OCI-LY7 (cell line): ENCODE measurements at regions not wholly inside any gene's neighbourhood (a gene's known extent, or its start where the extent isn't known, plus 50 kb on each side); places are given as distances from the start of the nearest gene placed in this dataset.

Source experiments
- BruUV-seq: library from RNA; stranded (reverse); fragments of 400-500 nt; replicated peaks from 2 replicates; lab custom pipeline; 2021; lab: Mats Ljungman, UMichigan
- CTCF ChIA-PET: fragments of 300-600 bp; sonication (Branson Sonifier 250); formaldehyde crosslinking; loops from one replicate; lab custom pipeline; 2022; ENCODE audit warnings: antibody characterized with exemption; ENCODE audit not compliant: unreplicated experiment; lab: Charles Lee
- POLR2A ChIA-PET: fragments of 300-600 bp; sonication (Branson Sonifier 250); formaldehyde crosslinking; loops from one replicate; lab custom pipeline; 2022; ENCODE audit warnings: antibody characterized with exemption; lab: Charles Lee
- DNase-seq: peaks from one replicate; pipeline ENCODE4 v3.0.0-alpha.2; 2015; ENCODE audit warnings: low spot score
- H2AFZ ChIP-seq: fragments of 200-600 bp; sonication (generic), shearing (Covaris generic); 2 replicates; pipeline ENCODE4 v1.6.1; 2014; ENCODE audit warnings: mild to moderate bottlenecking, antibody characterized with exemption, low read length, moderate library complexity
- H3K27ac ChIP-seq: fragments of 200-600 bp; sonication (generic); 2 replicates; pipeline ENCODE4 v1.5.1; 2014; ENCODE audit warnings: mixed run types, low read depth, mild to moderate bottlenecking, moderate library complexity, low read length, inconsistent platforms; ENCODE audit not compliant: poor library complexity, severe bottlenecking
- H3K36me3 ChIP-seq: fragments of 200-600 bp; sonication (generic); 2 replicates; pipeline ENCODE4 v1.6.1; 2014; ENCODE audit warnings: mild to moderate bottlenecking, antibody characterized with exemption, low read length, moderate library complexity, mixed read lengths; ENCODE audit not compliant: insufficient read depth
- H3K4me1 ChIP-seq: fragments of 200-600 bp; sonication (generic); 2 replicates; pipeline ENCODE4 v1.5.1; 2014; ENCODE audit warnings: mild to moderate bottlenecking, low read length; ENCODE audit not compliant: insufficient read depth, poor library complexity, severe bottlenecking
- H3K4me2 ChIP-seq: fragments of 200-600 bp; sonication (generic); 2 replicates; pipeline ENCODE4 v1.6.1; 2014; ENCODE audit warnings: mild to moderate bottlenecking, low read length
- H3K4me3 ChIP-seq: fragments of 200-600 bp; sonication (generic); 2 replicates; pipeline ENCODE4 v1.5.1; 2014; ENCODE audit warnings: mild to moderate bottlenecking, low read depth, low read length; ENCODE audit not compliant: poor library complexity, severe bottlenecking
- H3K79me2 ChIP-seq: fragments of 200-600 bp; sonication (generic); 2 replicates; pipeline ENCODE4 v1.6.1; 2016; ENCODE audit warnings: low read depth, mild to moderate bottlenecking, low read length, moderate library complexity, mixed read lengths; ENCODE audit not compliant: insufficient read depth
- H3K9me2 ChIP-seq: fragments of 200-600 bp; sonication (generic); 2 replicates; pipeline ENCODE4 v1.6.1; 2016; ENCODE audit warnings: mild to moderate bottlenecking, low read length, mixed read lengths; ENCODE audit not compliant: insufficient read depth
- H3K9me3 ChIP-seq: fragments of 200-600 bp; sonication (generic); 2 replicates; pipeline ENCODE4 v1.6.1; 2014; ENCODE audit warnings: mild to moderate bottlenecking, mixed run types, low read length, mixed read lengths
- H4K20me1 ChIP-seq: fragments of 200-600 bp; sonication (generic); 2 replicates; pipeline ENCODE4 v1.6.1; 2014; ENCODE audit warnings: mild to moderate bottlenecking, antibody characterized with exemption, low read length, moderate library complexity, mixed read lengths; ENCODE audit not compliant: insufficient read depth
- EZH2phosphoT487 ChIP-seq: fragments of 200-600 bp; sonication (generic); IDR thresholded peaks from 2 replicates; pipeline ENCODE4 v1.6.1; 2018; ENCODE audit warnings: low read depth, borderline replicate concordance, mild to moderate bottlenecking, mixed run types, antibody characterized with exemption, low read length, moderate library complexity, mixed read lengths
- intact Hi-C: fragments of 100-400 bp; cut with micrococcal nuclease; formaldehyde crosslinking; loops from one replicate; pipeline ENCODE4 v1.10.0; 2022; ENCODE audit not compliant: unreplicated experiment
- TF ChIP-seq, protein P1 (sequence below): fragments of 200-600 bp; sonication (generic); conservative IDR thresholded peaks from 2 replicates; pipeline ENCODE4 v1.5.1; 2014; ENCODE audit warnings: mild to moderate bottlenecking, antibody characterized with exemption, low read length, moderate library complexity, mixed read lengths

DNA sequence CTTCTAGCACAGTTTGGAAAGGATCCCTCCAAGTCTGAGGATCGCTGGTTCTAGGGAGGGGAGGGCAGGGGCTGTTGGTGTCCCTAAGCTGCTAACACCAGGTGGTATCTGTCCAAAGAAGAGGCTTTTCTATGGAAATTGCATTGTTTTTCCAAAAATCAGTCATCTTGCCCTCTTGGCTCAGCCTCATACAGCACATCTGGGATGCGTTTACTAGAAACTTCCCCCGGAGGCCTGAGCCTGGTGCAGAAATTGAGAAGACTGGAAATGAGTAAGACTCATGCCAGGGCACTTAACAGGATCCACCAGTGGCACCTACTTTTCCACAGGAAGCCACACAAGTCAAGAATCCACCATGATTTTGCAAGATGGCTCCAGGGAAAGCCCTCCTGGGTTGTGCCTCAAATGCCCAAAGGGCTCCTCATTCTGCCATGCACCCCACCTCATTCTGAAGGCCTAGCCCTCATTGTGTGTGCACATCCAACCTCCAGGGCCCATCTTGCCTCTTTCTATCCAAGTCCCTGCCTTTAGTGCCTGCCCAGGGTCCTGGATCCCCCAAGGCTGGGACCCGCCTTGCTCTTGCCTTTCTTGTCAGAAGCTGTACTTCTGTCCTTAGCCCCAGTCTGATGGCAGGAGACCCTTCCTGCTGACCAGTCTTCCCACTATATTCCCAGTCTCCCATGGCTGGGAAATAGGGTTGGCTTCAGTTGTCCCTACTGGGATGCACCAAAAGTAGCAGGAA is 97.6 kb downstream of the MRPL14 start:
- Histone ChIP-seq H3K36me3 (no peaks in the 10 kb centered on the region), H3K79me2 (no peaks in the 10 kb centered on the region), H2AFZ (no peak overlapping the region), H3K27ac (no peak overlapping the region), H4K20me1 (no peaks in the 10 kb centered on the region), H3K4me2 (no peak overlapping the region), H3K9me2 (no peaks in the 10 kb centered on the region), H3K4me1 (no peaks in the 10 kb centered on the region), H3K9me3 (no peaks in the 10 kb centered on the region), H3K4me3 (no peak overlapping the region)
- ChIA-PET POLR2A (interaction anchor here (0.5 to 0.6 kb wide), 2 partner anchors 1506 to 1910 kb away, joined by 3 to 8 read pairs; no protein-coding TSS in a partner anchor), CTCF (no interaction called here)
- no peak for DNase-seq
- BruUV-seq, result no TSS peak
- intact Hi-C loops, result no loop called here
- TF ChIP-seq, protein P1, sequence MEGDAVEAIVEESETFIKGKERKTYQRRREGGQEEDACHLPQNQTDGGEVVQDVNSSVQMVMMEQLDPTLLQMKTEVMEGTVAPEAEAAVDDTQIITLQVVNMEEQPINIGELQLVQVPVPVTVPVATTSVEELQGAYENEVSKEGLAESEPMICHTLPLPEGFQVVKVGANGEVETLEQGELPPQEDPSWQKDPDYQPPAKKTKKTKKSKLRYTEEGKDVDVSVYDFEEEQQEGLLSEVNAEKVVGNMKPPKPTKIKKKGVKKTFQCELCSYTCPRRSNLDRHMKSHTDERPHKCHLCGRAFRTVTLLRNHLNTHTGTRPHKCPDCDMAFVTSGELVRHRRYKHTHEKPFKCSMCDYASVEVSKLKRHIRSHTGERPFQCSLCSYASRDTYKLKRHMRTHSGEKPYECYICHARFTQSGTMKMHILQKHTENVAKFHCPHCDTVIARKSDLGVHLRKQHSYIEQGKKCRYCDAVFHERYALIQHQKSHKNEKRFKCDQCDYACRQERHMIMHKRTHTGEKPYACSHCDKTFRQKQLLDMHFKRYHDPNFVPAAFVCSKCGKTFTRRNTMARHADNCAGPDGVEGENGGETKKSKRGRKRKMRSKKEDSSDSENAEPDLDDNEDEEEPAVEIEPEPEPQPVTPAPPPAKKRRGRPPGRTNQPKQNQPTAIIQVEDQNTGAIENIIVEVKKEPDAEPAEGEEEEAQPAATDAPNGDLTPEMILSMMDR, result no peak
- no peak for TF ChIP-seq EZH2phosphoT487

DNA sequence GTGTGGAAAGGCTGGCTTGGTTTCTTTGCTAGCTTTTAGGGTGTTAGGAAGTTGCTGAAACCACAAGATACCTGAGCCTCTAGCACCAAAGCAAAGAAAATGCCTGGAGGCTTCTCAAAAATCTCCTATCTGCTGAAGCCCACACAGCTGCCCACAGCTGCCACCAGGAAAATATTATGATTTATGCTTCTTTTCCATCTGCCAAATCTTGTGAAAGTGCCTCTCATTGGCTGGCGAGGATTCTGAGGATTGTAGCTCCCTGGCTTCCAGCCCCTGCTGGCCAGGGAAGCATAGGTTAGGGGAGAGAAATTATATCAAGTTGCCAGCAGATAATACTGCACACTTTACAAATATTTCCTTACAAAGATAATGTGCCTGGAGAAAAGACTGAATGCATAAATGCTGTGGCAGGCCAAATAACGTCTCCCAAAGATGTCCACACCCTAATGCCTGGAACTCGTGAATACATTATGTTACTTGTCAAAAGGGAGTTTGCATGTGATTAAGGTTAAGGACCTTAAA is 98.4 kb downstream of the MRPL14 start:
- POLR2A ChIA-PET, result interaction anchor here (0.6 kb wide), 1 partner anchor 38 kb away, joined by 8 read pairs; no protein-coding TSS in a partner anchor
- Histone ChIP-seq H3K4me3 (no peak overlapping the region), H3K4me2 (no peak overlapping the region), H4K20me1 (no peaks in the 10 kb centered on the region), H3K9me2 (no peaks in the 10 kb centered on the region), H3K79me2 (no peaks in the 10 kb centered on the region), H3K36me3 (no peaks in the 10 kb centered on the region), H3K4me1 (no peaks in the 10 kb centered on the region), H3K27ac (no peak overlapping the region), H2AFZ (no peak overlapping the region), H3K9me3 (no peaks in the 10 kb centered on the region)
- BruUV-seq, result no TSS peak
- no peak for DNase-seq
- TF ChIP-seq, protein P1, result no peak
- TF ChIP-seq EZH2phosphoT487, result no peak
- intact Hi-C loops, result no loop called here
- CTCF ChIA-PET, result no interaction called here

DNA sequence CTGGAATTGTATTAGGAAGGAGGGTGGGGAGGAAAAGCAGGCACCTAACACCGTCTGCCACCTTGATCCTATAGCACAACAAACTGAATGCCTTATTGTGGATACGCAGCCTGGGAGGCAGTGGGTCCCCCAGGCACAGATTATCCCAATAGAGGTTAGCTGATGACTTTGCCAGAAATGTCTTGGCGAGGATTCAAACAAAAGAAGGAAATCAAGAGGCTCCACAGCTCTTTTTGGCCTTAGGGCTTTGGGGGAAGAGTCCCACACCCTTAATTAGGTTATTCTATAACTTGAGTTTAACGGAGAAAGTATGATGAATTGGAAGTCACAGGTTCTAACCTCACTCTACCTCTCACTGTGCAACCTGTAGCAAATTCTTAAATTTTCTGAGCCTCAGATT is 102.0 kb downstream of the MRPL14 start:
- no TSS peak for BruUV-seq

More for the DNA sequence above, 102.0 kb downstream of the MRPL14 start:
- ChIA-PET POLR2A (no interaction called here), CTCF (no interaction called here)
- intact Hi-C loops, result no loop called here
- TF ChIP-seq, protein P1, result no peak
- H3K36me3 ChIP-seq, result no peaks in the 10 kb centered on the region
- H3K4me3 ChIP-seq, result no peak overlapping the region
- H3K4me1 ChIP-seq, result no peaks in the 10 kb centered on the region
- H3K9me2 ChIP-seq, result no peaks in the 10 kb centered on the region
- H3K9me3 ChIP-seq, result no peaks in the 10 kb centered on the region
- H3K27ac ChIP-seq, result no peak overlapping the region
- no peak for DNase-seq
- no peak overlapping the region for H2AFZ ChIP-seq
- H3K4me2 ChIP-seq, result no peak overlapping the region
- H4K20me1 ChIP-seq, result no peaks in the 10 kb centered on the region
- H3K79me2 ChIP-seq, result no peaks in the 10 kb centered on the region
